Suprapubic skin (tissue), 4 donors: ENCODE measurements at regions not wholly inside any gene's neighbourhood (a gene's known extent, or its start where the extent isn't known, plus 50 kb on each side); places are given as distances from the start of the nearest gene placed in this dataset.

Experiments used
- CTCF ChIP-seq, 2 donors: fragments of 200-600 bp in 1 of 2; fragments of 450-650 bp in 1 of 2; sonication (generic) in 1 of 2; IDR thresholded peaks; one replicate each; pipeline ENCODE4 v1.5.1; 2016 to 2019; ENCODE audit warnings: antibody characterized with exemption in 2 of 2, mild to moderate bottlenecking in 1 of 2, moderate library complexity in 1 of 2
- POLR2A ChIP-seq, 2 donors: fragments of 450-650 bp; IDR thresholded peaks; one replicate each; pipeline ENCODE4 v1.6.1; 2017; ENCODE audit warnings: antibody characterized with exemption in 2 of 2, mild to moderate bottlenecking in 2 of 2, moderate library complexity in 2 of 2
- POLR2AphosphoS5 ChIP-seq, 3 donors: sonication (generic); formaldehyde crosslinking; IDR thresholded peaks; one replicate each; pipeline ENCODE4 v1.6.1; 2017; ENCODE audit warnings: antibody characterized with exemption in 3 of 3

- TF ChIP-seq POLR2A (IDR thresholded peaks at IDR 0.05) (no peak), CTCF (IDR thresholded peaks at IDR 0.05) (no peak), POLR2AphosphoS5 (IDR thresholded peaks at IDR 0.05) (no peak)
Observed at GRCh38 chr4:100130491-100130890, 59.8 kb downstream of the DDIT4L start.
